22Rv1 (cell line): ENCODE measurements at regions not wholly inside any gene's neighbourhood (a gene's known extent, or its start where the extent isn't known, plus 50 kb on each side); places are given as distances from the start of the nearest gene placed in this dataset.

Source experiments
- CTCF ChIP-seq: fragments of 450-650 bp; IDR thresholded peaks from 2 replicates; pipeline ENCODE4 v1.5.1; 2017; ENCODE audit warnings: mild to moderate bottlenecking
- ZFX ChIP-seq: fragments of 450-650 bp; IDR thresholded peaks from 2 replicates; pipeline ENCODE4 v1.6.1; 2017; ENCODE audit warnings: antibody characterized with exemption, borderline replicate concordance

GRCh38 chr11:33520112-33520511 lies 180.5 kb downstream of the C11orf91 start:
- no peak for TF ChIP-seq CTCF
- TF ChIP-seq ZFX: no peak
